Activated CD8-positive, alpha-beta T cell treated with anti-CD3 and anti-CD28 coated beads for 36 hours (primary cell): ENCODE measurements at regions not wholly inside any gene's neighbourhood (a gene's known extent, or its start where the extent isn't known, plus 50 kb on each side); places are given as distances from the start of the nearest gene placed in this dataset.

Experiments
- ATAC-seq: fragments of 200-7000 bp; cut with Tn5 transposase; one replicate; pipeline ENCODE4 v1.10.0; 2021; ENCODE audit warnings: mild to moderate bottlenecking, moderate library complexity
- CTCF ChIA-PET: fragments of 350-600 bp; sonication (Branson Sonifier 250); formaldehyde crosslinking; loops from one replicate; lab custom pipeline; 2021; ENCODE audit warnings: antibody characterized with exemption; lab: Charles Lee
- POLR2A ChIA-PET: fragments of 350-600 bp; sonication (Branson Sonifier 250); formaldehyde crosslinking; loops from one replicate; lab custom pipeline; 2021; ENCODE audit warnings: antibody characterized with exemption; lab: Charles Lee
- DNase-seq: peaks from one replicate; pipeline ENCODE4 v3.0.0-alpha.2; 2020
- H3K27ac Mint-ChIP-seq: one replicate; pipeline ENCODE4 v1.8.0; 2021; ENCODE audit warnings: mild to moderate bottlenecking, mixed read lengths
- H3K27me3 Mint-ChIP-seq: one replicate; pipeline ENCODE4 v1.8.0; 2021; ENCODE audit warnings: mixed read lengths
- H3K36me3 Mint-ChIP-seq: one replicate; pipeline ENCODE4 v1.8.0; 2021; ENCODE audit warnings: low read depth, mixed read lengths
- H3K4me1 Mint-ChIP-seq: one replicate; pipeline ENCODE4 v1.8.0; 2021; ENCODE audit warnings: low read depth, mixed read lengths
- H3K4me3 Mint-ChIP-seq: one replicate; pipeline ENCODE4 v1.8.0; 2021; ENCODE audit warnings: mild to moderate bottlenecking, moderate library complexity, mixed read lengths
- H3K9me3 Mint-ChIP-seq: one replicate; pipeline ENCODE4 v1.8.0; 2021; ENCODE audit warnings: mixed read lengths
- intact Hi-C: fragments of 100-400 bp; cut with micrococcal nuclease; formaldehyde crosslinking; loops from one replicate; pipeline ENCODE4 v1.10.0; 2022
- TF ChIP-seq, protein P1 (sequence below): fragments of 200-600 bp; IDR thresholded peaks from one replicate; pipeline ENCODE4 v1.8.0; 2022; ENCODE audit warnings: antibody characterized with exemption, mild to moderate bottlenecking

DNA sequence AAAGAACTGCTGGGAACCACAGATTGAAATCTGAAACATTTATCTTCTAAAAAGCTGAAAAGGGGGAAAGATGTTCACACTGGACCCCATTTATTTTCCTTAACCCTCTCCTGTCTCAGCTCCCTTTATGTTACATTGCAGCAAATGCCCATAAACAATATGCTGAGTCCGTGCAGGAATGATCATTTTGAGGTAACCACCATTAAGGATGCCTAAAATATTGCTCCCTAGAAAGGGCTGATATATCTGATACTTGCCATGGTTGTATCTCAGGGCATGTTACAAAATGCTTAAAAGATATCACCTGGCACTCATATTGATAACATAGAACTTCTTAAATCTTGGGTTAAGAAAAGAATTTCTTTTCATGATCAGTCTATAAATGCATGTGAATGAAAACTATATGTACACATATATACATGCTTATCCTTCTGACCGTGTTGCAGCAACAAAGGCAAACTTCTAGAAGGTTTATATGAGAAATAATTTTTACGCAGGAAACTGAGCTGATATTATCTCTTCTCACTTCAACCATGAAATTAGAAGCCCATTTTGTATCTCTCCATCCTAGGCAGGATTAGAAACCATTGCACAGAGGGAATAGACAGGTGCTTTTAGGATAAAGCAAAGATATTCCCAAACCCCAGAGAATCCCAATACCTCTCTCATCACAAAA, 362.7 kb upstream of the SLC30A5 start:
- no peak overlapping the region for H3K27ac Mint-ChIP-seq

DNA sequence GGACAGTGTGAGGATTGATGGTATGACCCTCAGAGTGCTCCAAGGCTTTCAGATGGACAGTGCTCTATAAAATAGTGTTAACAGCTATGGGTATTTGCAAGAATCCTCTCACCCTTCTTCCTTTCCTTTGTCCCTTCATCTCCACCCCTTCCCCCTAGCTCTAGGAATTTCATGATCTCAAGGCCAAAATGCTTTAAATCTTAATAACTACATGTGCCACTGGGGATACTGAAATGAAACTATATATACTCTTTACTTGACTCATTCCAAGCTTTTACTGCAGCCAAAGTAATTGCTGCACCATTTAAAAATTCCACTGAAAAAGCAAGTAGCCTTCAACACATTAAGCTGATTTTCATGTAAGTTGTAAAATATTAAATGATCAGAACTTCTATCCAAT, 361.6 kb upstream of the SLC30A5 start:
- Mint-ChIP-seq H3K9me3 (no peaks in the 10 kb centered on the region), H3K27ac (no peak overlapping the region), H3K4me1 (no peaks in the 10 kb centered on the region), H3K4me3 (no peak overlapping the region), H3K27me3 (no peaks in the 10 kb centered on the region), H3K36me3 (no peaks in the 10 kb centered on the region)
- TF ChIP-seq, protein P1, sequence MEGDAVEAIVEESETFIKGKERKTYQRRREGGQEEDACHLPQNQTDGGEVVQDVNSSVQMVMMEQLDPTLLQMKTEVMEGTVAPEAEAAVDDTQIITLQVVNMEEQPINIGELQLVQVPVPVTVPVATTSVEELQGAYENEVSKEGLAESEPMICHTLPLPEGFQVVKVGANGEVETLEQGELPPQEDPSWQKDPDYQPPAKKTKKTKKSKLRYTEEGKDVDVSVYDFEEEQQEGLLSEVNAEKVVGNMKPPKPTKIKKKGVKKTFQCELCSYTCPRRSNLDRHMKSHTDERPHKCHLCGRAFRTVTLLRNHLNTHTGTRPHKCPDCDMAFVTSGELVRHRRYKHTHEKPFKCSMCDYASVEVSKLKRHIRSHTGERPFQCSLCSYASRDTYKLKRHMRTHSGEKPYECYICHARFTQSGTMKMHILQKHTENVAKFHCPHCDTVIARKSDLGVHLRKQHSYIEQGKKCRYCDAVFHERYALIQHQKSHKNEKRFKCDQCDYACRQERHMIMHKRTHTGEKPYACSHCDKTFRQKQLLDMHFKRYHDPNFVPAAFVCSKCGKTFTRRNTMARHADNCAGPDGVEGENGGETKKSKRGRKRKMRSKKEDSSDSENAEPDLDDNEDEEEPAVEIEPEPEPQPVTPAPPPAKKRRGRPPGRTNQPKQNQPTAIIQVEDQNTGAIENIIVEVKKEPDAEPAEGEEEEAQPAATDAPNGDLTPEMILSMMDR: no peak
- intact Hi-C loops: no loop called here
- DNase-seq (no peak), ATAC-seq (no peak)
- ChIA-PET POLR2A (interaction anchor here (0.8 kb wide), 1 partner anchor 12 kb away, joined by 3 read pairs; no protein-coding TSS in a partner anchor), CTCF (no interaction called here)

More for the DNA sequence above, 362.7 kb upstream of the SLC30A5 start:
- TF ChIP-seq, protein P1: no peak
- peaks cover 3% of the 10 kb centered on the region for H3K4me1 Mint-ChIP-seq
- POLR2A ChIA-PET: no interaction called here
- no peaks in the 10 kb centered on the region for H3K36me3 Mint-ChIP-seq
- no peaks in the 10 kb centered on the region for H3K9me3 Mint-ChIP-seq
- intact Hi-C loops: no loop called here
- no peak for ATAC-seq
- H3K4me3 Mint-ChIP-seq: no peak overlapping the region
- H3K27me3 Mint-ChIP-seq: no peaks in the 10 kb centered on the region
- DNase-seq: no peak
- CTCF ChIA-PET: no interaction called here

DNA sequence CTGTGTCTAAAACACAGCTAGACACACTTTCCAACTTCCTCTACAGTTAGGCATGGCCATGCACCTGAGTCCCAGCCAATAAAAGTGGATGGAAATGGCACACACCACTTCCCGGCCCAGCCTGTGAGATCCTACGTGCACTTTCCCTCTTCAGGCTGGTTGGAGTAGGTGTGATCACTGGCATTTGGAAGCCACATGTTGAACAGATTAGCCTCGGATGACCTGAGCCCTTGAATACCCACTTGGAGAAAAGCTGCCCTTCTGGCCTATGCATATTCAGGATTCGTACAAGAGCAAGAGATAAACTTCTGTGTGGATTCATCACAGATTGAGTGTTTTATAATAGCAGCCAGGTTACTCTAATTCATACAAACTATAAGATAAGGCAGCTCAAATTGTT, 359.0 kb upstream of the SLC30A5 start:
- ChIA-PET CTCF (no interaction called here), POLR2A (no interaction called here)
- DNase-seq (no peak), ATAC-seq (no peak)
- H3K27me3 Mint-ChIP-seq: no peaks in the 10 kb centered on the region
- H3K27ac Mint-ChIP-seq: no peak overlapping the region
- H3K4me3 Mint-ChIP-seq: no peak overlapping the region
- no peaks in the 10 kb centered on the region for H3K36me3 Mint-ChIP-seq
- H3K4me1 Mint-ChIP-seq: peaks cover 4% of the 10 kb centered on the region
- no peaks in the 10 kb centered on the region for H3K9me3 Mint-ChIP-seq
- TF ChIP-seq, protein P1: no peak
- intact Hi-C loops: no loop called here

DNA sequence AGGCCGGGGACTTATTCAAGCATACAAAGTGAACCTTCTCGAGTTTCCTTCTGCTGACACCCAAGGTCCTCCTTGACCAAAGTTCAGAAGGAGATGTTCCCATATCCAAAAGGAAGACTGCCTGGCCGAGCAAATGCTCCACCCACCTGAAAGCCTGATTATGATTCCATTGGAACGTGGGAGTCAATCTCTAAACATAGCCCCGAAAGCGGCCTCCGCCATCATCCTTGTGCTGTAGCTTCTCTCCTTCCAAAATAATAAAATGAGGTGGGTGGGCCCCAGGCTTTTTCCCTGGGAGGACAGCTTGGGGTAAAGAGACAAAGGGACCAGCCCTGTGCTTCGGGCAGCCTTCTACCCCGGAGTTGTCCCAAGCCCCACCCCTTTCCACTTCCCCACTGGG, 355.6 kb upstream of the SLC30A5 start:
- CTCF ChIA-PET: no interaction called here
- Mint-ChIP-seq H3K4me1 (peaks cover 8% of the 10 kb centered on the region), H3K27me3 (no peaks in the 10 kb centered on the region), H3K4me3 (no peak overlapping the region), H3K27ac (no peak overlapping the region), H3K36me3 (no peaks in the 10 kb centered on the region), H3K9me3 (no peaks in the 10 kb centered on the region)
- TF ChIP-seq, protein P1: no peak
- POLR2A ChIA-PET: no interaction called here
- no peak for DNase-seq
- intact Hi-C loops: no loop called here
- no peak for ATAC-seq

DNA sequence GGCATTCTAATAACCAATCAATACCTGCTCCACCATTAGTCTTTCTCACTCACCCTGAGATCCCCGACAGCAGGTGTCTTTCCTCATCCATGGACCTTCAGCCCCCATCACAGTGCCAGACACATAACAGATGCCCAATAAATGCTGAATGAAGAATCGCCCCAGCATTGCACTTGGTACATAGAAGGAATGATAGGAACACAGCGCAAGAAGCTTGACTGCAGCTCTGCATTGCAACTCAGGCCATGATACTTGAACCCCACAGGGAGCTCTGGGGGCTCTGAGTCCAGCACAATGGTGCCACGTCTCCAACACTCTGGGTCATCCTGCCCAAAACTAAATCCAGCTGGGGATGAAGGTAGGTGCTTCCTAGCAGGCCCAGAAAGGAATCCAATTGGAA, 355.0 kb upstream of the SLC30A5 start:
- no peaks in the 10 kb centered on the region for H3K9me3 Mint-ChIP-seq

More for the DNA sequence above, 355.0 kb upstream of the SLC30A5 start:
- TF ChIP-seq, protein P1: no peak
- intact Hi-C loops: no loop called here
- no peak for DNase-seq
- no peak for ATAC-seq
- H3K4me3 Mint-ChIP-seq: no peak overlapping the region
- no peaks in the 10 kb centered on the region for H3K36me3 Mint-ChIP-seq
- ChIA-PET CTCF (no interaction called here), POLR2A (no interaction called here)
- no peaks in the 10 kb centered on the region for H3K27me3 Mint-ChIP-seq
- H3K4me1 Mint-ChIP-seq: peaks cover 8% of the 10 kb centered on the region
- H3K27ac Mint-ChIP-seq: no peak overlapping the region
